HG03108 (cell line): ENCODE measurements at regions not wholly inside any gene's neighbourhood (a gene's known extent, or its start where the extent isn't known, plus 50 kb on each side); places are given as distances from the start of the nearest gene placed in this dataset.

Experiments
- ATAC-seq: cut with Tn5 transposase; IDR thresholded peaks from one replicate; pipeline ENCODE4 v1.9.1; 2021; ENCODE audit warnings: moderate library complexity; ENCODE audit not compliant: unreplicated experiment

DNA sequence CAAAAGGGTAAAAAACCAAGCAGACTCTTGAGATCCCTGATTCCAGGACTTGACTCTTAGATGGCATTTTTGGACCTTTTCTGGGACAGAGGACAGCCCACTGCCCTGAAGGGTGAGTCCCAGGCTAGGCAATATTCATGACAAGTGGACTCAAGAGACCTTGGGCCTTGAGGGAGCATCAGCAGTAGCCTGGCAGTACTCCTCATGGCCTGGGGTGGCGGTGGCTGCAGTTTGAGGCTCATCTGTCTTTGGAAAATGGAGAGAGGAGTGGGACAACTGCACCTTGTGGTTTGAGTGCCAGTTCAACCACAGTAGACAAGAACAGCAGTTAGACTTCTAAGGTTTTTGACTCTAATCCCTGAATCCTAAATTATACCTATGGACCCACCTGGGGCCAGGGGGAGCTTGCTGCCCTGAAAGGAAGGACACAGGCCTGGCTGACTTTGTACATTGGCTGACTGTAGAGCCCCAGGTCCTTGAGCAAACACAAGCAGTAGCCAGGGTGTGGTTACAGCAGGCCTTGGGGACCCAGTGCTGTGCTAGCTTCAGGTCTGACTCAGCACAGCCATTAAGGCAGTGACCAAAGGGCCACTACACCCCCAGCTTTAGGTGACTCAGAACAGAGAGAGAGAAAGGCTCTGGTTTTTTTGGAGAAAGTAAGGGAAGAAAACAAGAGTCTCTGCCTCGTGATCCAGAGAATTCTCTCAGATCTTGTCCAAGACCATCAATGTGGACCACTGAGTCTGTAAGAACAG lies 1023.2 kb downstream of the KCNT2 start:
- ATAC-seq: no peak

DNA sequence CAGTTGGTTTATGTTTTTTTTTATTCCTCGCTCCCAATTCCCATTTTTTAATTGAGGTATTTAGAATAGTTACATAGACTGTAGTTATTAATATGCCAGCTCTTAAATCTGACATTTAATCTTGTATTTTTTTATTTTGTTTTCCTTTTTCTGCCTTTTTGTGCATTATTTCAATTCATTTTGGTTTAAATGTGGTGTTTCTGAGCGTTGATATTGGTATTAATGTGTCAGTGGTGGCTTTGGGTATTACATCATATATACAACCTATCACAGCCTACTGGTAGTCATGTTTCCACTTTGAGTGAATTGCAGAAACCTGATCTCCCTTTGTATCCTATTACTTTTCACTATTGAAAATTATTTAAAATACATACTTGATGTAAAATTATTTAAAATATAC lies 1027.3 kb downstream of the KCNT2 start:
- ATAC-seq: no peak

DNA sequence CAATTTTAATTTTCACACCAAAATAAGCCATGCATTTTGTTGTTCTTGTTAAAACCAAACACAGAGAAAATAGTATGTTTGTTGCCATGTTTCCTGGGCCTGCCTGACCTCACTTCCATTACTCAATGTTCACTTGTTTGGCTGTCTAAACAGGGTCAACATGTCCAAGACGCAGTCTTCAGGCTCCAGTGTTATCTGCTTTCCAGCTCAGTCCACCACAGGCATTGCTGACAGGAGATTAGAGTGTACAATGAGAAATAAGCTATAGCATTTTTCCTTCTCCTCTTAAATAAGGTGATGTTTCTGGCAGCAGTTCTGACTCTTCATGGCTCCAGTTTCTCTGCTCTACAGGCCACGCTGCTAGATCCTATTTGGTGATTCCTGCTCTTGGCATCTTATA lies 1030.5 kb downstream of the KCNT2 start:
- ATAC-seq: no peak

DNA sequence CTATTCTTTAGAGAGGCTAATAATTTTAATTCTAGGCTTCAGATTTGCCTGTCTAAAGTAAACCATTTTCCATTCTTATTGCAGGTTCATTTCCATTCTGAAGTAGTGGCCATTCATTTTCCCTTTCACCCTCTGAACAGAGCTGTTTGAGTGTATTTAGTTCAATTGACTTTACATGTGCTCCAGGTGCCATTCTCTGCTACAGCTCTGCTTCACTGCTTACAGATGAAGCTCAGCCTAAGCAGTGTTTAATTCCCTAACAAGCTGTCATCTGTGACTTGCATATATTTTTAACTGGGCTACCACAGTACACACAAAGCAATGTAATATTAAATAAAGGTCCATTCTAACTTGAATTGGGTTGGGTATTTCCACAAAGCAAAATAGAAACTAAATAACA lies 1031.6 kb downstream of the KCNT2 start:
- ATAC-seq: no peak

DNA sequence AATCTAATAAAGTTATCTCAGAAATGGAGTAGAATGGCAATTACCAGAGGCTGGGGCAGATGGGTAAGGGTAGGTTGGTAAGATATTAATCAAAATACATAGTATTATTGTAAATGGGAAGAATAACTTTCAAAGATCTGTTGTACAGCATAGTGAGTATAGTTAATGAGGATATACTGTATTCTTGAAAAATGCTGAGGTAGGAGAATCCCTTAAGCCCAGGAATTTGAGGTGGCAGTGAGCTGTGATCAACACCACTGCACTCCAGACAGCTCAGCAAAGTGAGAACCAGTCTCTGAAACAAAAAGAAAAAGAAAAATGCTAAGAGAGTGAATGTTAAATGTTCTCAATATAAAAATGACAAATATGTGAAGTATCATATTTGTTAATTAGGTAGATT lies 1033.7 kb downstream of the KCNT2 start:
- no peak for ATAC-seq

DNA sequence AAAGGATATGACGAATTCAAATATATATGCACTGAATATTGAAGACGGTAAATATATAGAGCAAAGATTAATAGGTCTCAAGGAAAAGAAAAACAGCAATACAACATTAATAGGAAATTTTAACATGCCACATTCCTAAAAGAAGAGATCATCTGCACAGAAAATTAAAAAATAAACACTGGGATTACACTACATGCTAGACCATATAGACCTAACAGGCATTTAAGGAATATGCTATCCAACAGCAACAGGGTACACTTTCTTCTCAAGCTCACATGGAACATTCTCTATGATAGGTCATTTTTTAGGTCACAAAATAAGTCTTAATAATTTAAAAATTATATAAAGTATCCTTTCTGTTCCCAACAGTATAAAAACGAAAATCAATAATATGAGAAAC lies 1038.3 kb downstream of the KCNT2 start:
- ATAC-seq: no peak

DNA sequence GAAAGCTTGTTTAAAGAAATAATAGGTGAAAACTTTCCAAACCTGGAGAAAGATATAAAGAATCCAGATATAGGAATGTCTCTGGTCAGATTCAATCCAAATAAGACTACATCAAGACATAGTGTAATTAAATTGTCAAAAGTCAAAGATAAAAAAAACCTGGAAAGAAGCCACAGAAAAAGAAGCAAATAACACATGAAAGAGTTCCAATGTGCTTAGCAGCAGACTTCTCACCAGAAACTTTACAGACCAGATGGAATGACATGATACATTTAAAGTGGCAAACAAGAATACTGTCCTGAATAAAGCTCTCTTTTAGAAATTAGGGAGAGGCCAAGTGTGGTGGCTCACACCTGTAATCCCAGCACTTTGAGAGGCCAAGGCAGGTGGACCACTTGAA lies 1039.9 kb downstream of the KCNT2 start:
- ATAC-seq: no peak

DNA sequence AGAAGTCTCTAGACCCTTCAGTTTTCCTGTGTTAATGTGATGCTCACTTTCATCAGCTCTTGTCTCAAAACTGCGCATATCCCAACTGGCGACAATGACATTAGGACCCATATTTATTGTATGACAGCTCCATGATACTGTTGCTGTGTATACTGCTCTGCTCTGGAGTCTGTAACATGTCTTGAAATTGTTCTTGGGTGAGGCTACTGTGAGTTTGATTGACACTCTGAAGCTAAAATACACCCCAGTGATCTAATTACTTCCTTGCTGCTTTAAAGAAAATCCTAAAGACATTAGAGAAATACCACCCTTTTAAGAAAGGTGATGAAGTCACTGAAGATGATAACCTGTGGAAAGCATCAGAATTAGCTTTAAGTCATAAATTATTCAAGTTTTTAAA lies 1046.2 kb downstream of the KCNT2 start:
- ATAC-seq: no peak

DNA sequence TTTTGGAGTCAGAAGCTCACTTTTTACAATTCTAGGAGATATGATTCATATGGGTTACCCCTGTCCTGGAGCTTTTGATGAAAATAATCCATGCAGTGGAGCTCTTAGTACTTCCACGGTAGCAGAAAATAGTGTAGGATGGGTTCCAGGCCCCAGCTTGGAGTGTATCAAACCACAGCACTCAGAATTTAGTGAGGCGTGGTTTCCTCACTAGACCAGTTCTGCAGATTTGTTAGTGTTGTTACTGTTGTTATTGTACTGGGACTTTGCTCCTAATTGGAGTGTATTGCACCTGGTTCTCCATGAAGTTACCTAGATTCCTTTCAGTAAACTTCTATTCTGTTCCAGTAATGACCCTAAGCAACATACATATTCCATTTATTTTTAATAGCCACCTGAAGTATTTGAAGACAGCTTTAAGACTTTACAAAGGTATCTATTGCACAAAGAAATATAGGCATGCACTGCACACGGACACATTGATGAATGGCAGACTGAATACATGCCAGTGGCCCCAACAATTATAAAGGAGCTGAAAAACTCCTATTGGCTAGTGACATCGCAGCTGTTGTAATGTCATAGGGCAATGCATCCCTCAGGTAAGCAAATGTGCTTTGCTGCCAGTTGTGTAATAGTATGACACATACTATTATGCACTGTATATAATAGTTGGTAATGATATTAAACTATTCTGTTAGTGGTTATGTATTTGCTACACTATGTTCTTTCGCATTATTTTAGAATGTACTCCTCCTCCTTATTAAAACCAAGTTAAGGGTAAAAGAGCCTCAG lies 1058.0 kb downstream of the KCNT2 start:
- ATAC-seq: no peak

DNA sequence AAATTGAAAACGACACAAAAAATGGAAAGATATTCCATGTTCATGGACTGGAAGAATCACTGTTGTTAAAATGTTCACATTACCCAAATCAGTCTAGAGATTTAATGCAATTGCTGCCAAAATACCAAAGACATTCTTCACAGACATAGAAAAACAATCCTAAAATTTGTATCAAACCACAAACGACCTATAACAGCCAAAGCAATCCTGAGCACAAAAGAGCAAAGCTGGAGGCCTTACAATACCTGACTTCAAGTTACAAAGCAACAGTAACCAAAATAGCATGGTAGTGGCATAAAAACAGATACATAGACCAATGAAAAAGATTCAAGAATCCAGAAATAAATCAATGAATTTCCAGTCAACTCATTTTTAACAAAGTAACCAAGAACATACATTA lies 1077.3 kb downstream of the KCNT2 start:
- ATAC-seq: no peak

DNA sequence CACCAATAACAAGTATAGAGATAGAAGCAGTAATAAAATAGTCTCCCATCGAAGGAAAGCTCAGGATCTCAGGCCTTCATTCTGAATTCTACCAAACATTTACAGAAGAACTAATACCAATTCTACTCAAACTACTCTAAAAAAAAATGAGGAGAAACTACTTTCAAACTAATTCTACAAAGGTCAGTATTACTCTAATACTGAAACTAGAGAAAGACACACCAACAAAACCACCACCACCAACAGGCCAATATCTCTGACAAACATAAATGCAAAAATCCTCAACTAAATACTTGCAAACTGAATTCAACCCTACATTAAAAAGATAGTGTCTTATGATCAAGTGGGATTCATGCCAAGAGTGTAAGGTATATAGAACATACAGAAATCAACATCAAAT lies 1078.4 kb downstream of the KCNT2 start:
- no peak for ATAC-seq

DNA sequence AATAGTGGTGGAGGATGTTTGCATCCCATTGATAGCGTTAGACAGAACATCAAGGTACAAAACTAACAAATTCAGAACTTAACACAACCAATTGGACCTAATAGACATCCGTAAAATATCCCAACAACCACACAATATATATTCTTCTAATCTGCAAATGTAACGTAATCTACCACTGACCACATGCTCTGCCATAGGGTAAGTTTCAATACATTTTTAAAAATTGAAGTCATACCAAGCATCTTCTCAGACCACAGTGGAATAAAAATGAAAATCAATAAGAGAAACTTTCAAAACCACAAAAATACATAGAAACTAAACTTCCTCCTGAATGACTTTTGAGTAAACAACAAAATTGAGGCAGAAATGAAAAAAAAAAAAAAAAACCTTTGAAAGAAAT lies 1087.5 kb downstream of the KCNT2 start:
- no peak for ATAC-seq

DNA sequence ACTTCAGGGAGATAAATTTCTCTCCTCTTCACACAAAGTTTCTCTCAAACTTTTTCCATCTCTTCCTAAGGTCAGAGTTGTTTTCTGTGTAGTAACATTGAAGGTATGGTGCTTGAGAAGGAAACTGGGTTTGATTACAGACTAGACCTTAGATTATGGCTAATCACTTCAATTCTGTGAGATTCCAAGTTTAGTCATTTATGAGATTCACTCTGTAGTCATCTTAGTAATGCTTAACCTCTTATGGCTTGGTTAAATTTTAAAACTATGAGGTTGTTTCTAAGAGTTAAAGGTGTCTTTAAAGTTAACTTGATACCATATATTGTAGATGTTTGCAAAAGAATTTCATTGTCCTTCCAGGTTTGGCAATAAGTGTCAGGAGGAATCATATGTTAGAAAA lies 1092.2 kb downstream of the KCNT2 start:
- no peak for ATAC-seq

DNA sequence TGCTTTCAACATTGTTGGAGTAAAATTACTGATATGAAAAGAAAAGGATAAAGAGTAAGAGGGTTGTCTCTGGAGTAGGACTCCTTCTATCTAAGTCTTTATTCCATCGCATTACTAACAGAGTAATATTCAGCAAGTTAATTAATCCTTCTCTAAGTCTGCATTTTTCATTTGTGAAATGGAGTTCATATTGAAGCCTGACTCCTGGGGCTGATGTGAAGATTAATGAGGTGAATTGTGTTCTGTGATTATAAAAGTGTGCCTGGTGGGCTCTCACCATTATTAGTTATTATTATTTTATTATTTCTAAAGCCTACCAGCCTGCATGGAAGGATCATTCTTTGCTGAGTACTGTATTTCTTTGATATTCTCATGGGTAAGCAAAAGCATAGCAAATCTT lies 1096.7 kb downstream of the KCNT2 start:
- ATAC-seq: no peak

DNA sequence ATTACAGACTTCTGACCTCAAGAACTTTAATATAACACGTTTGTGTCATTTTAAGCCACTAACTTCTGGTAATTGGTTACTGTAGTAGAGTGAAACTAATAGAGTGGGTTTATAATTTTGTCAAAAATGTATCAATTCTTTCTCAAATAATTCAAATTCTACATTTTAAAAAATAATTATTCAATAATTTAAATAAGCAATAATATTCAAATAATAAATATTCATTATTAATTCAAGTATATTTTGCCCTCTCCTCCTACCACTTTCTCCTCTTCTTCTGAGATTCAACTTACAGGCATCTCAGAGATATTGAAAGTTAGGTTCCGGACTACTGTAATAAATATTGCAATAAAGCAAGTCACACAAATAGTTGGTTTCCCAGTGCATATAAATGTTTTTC lies 1107.1 kb downstream of the KCNT2 start:
- ATAC-seq: no peak

DNA sequence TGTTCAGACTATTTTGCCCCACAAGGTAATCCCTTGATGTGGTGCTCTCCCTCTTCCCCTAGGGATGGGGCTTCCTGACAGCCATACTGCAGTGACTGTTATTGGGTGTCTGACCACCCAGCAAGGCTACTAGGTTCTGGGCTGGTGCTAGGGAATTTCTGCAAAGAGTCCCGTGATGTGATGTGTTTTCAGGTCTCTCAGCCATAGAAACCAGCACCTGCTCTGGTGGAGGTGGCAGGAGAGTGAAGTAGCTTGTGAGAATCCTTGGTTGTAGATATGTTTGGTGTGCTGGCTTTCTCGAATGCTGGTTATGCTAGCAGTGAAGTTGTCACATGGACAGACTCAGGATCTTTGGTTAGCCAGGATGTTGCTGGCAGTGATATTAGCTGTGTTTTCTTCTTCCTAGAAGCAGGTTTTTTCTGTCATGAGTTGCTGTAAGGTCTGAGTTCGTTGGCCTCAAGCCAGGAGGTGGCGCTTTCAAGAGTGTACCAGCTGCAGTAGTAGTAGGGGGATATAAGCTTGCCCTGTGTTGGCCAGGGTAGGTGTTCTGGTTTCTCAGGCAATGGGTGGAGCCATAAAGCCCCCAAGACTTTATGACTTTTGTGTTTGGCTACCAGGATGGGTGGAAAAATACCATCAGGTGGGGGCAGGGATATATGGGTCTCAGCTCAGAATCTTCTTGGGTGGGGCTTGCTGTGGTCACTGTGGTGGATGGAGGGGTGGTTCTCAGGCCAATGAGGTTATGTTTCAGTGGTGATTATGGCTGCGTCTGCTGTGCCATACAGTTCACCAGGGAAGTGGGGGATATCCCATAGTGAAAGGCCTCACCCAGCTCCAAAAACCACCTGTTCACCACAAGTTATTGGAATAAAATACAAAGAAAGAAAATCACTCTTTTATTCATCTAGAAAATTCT lies 1112.3 kb downstream of the KCNT2 start:
- ATAC-seq: no peak

DNA sequence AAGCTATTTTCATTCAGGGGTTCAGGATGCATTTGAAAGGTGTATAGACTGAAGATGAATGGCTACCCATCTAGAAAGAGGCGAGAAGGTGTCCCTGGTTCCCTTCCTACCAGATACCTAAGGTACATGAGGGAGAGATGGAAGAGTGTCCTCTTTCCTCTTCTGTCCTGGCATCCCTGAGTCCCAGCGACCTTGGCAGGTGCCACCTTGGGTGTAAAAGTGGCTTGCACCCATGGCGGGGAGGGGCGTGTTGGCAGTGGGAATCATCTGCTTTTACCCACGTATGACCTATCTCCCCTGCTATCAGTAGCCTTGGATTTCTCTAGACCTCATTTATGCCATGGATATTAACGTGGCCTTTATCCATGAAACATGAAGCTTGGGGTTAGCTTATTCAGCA lies 1126.1 kb downstream of the KCNT2 start:
- ATAC-seq: no peak

DNA sequence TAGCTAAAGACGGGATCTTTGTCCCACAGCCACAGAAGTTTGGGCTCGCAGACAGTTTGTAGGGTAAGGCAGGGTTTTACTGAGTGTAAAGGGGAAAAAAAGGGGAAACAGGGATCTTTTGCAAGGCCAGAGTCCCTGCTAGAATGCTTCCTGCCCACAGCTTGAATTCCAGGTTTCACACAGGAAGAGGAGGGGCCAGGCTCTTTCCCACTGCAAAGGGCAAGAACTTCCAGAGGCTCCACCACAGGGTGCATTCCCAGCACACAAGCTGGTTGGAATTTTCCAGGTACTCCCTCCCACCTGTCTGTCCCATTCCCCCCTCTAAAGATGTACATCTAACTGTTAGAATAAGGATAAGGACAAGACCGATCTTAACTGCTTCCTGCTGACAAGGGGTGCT lies 1126.9 kb downstream of the KCNT2 start:
- ATAC-seq: no peak

DNA sequence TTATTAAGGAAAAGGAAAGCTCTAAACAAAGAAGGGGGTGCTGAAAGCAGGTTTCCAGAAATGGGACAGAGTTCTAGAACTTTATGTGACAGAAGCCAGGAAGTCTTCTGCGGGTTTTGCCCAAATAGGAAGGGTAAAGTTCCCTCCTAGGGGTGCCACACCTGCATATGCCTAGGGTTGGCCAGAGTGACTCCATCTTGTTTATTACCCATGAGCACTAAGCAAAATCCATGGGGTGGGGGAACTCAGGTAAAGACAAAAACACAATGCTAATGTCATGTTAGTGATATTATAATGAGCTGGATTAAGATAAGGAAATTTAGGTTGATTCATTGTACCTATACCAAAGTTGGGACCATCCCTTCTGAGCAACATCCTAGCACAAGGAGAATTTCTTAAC lies 1132.7 kb downstream of the KCNT2 start:
- ATAC-seq: no peak

DNA sequence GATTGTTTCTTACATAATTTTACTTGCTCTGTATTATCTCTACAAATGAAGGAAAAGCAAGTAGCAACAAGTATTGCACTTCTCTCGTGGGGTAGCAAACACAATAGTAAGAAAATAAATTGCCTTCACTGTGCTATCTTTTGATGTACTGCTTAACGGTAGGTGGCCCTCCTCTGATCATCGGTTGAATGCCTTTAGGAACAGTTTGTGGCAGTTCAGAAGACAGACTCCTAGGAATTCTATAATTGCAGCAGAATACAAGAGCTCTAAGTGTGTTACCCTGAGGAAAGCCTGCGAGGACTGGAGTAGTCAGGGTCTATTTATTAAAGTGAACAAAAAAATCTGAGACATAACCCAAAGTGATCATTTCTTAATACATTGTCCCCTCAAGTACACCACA lies 1135.9 kb downstream of the KCNT2 start:
- ATAC-seq: no peak

DNA sequence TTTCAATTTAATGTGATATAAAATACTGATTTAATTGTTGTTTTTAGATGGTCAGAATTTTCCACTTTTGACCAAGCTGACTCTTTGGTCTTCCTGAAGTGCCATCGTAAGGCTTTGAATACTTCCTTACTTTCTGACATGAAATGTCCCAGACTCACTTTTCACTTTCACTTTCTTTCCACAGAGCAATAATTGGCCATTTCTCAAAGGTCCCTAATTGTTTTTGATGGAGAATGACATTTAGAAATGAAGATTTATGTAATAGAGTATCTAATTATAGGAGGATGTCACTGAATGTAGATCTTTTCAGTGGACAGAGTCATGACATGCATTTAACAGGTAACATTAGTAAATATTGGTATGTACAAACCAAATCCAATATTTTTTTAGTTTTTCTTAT lies 1141.6 kb downstream of the KCNT2 start:
- no peak for ATAC-seq

DNA sequence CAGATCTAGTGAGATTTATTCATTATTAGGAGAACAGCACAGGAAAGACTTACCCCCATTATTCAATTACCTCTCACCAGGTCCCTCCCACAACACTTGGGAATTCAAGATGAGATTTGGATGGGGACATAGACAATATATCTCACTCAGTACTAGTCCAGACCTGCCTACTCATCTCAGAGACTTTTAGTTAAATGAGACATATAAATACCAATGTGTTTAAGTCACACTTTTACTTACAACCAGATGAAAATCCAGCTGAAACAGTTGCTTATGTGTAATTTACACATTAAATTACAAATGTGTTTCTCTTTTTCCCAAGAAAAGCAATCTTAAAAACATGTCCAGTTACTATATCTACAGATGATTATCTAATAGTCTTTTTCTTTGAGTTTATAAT lies 1145.6 kb downstream of the KCNT2 start:
- ATAC-seq: no peak
